GM21360 (cell line): ENCODE measurements at regions not wholly inside any gene's neighbourhood (a gene's known extent, or its start where the extent isn't known, plus 50 kb on each side); places are given as distances from the start of the nearest gene placed in this dataset.
"Not testable (repeated sequence)": the region's sequence is repeated elsewhere in the genome, so short reads cannot be mapped to it uniquely, and the experiment has no call there.

Source experiments
- ATAC-seq: cut with Tn5 transposase; IDR thresholded peaks from one replicate; pipeline ENCODE4 v1.9.1; 2021; ENCODE audit warnings: mild to moderate bottlenecking, moderate library complexity; ENCODE audit not compliant: unreplicated experiment

DNA sequence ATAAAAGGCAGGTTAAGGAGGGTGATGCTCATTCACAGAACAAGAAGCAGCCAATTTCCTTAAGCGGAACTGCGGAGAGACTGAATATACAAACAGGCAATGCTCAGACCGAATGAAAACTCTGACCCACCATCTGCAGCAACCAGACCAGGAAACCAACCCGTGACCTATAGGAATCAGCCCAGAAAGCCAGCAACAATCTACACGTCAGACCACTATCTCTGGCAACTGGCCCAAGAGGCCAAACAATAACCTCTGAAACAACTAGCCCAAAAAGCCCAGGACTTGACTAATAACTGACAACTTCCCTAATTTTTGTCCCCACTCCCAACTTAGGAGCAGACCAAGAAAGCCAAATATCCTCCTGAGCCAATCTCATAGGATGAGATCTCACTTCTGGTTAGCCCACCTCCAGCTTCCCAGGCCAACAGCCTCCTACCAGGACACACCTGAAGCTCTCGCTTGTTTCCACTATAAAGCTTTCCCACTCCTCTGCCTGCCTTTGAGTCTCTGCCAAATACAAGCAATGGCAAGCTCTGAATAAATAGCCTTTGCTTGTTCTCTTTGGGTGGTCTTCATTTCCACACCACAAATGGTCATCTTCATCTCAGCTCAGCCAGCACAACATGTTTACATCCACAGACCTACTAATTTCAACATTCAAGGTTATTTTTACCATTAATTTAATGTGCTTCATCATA lies 168.5 kb downstream of the HSD17B3 start:
- ATAC-seq = no peak

DNA sequence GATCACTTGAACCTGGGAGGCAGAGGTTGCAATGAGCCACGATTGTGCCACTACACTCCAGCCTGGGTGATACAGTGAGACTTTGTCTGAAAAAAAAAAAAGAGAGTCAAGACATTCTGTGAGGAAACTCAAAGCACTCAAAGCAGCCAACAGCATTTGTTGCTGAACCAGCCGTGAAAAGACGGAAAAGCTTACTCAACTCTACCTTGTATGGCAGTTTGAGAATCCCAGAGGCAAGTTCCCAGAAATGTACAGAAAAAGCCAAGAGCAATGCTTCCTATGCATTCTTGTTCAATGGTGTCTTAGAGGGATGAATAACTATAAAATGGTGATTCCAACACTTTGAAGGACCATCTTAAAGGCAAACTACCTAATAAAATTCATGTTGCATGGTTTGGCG lies 170.2 kb downstream of the HSD17B3 start:
- no peak for ATAC-seq

- no peak for ATAC-seq
These were observed 171.0 kb downstream of the HSD17B3 start for GRCh38 chr9:96130970-96131369.

DNA sequence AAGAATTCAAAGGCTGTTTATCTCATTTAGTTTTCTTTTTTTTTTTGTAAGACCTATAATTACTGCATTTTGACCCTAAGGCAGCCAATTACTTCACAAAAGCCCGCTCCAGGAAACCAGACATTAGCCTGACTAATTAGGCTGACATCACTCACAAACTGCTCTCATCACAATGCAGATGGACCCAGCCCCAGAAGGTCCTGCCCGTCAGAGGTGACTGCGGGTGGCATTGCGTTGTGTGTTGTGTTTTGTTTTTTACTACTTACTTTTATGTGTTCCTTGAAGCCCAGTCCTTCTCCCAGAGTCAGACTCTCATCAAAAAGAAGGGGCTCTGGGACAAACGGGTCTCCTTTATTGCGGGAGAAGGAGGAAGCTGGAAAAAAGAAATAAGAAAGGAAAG lies 172.2 kb downstream of the HSD17B3 start:
- no peak for ATAC-seq

- no peak for ATAC-seq
These were observed 173.1 kb downstream of the HSD17B3 start for GRCh38 chr9:96128880-96129279.

DNA sequence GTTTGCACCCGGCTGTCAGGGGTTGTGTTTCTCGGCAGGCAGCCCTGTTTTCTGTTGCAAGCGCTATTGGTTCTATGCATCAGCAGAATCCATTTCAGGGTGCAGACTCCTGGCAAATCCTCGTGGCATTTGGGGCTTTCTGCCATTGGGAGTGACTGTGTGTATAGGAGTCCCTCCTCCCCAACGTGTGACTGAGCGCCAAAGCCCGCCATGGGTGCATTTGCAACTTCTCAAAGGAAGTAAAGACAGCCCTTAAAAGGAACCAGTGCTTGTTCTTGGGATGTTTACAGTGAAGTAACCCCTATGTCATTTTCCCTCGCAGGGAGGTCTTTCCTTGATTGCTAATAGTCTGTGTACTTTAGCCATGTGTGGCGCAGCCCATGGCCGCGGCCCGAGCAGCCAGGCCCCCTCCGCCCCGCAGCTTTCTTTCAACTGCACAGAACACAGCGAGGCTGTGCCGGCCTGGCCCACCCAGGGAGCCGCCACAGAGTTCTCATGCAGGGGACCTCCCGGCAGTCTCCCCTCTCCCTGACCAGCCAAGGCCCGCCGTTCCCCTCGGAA lies 175.6 kb downstream of the HSD17B3 start:
- ATAC-seq = no peak

DNA sequence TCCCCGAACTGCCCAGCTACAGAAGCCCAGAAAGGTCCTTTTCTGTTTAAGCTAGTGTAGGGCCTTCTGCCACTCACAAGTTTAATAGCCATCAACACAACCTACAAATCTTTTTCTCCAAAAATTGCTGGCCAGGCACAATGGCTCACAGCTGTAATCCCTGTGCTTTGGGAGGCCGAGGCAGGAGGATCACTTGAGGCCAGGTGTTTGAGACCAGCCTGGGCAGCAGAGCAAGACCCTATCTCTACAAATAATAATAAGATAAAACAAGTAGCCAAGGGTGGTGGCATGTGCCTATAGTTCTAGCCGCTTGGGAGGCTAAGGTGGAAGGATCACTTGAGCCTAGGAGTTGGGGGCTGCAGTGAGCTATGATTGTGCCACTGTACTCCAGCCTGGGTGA lies 176.4 kb downstream of the HSD17B3 start:
- no peak for ATAC-seq

GRCh38 chr9:96122751-96123150 lies 179.2 kb downstream of the HSD17B3 start:
- no peak for ATAC-seq

GRCh38 chr9:96122282-96122681 lies 179.7 kb downstream of the HSD17B3 start:
- no peak for ATAC-seq

DNA sequence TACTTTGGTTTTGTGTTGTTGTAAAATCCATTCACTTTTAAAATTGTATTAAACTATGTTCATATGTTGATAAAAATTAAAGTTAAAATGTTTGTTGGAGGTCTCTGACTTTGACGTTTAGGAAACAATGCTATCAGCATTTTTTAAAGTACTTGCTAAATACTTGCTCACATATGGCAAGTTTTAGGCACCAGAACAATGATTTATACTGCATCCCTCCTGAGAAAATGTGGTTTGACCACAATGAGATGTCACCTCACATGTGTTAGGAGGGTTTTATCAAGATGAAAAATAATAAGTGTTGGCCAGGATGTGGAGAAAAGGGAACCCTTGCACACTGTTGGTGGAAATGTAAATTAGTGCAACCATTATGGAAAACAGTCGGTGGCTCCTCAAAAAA lies 180.8 kb downstream of the HSD17B3 start:
- ATAC-seq = no peak

DNA sequence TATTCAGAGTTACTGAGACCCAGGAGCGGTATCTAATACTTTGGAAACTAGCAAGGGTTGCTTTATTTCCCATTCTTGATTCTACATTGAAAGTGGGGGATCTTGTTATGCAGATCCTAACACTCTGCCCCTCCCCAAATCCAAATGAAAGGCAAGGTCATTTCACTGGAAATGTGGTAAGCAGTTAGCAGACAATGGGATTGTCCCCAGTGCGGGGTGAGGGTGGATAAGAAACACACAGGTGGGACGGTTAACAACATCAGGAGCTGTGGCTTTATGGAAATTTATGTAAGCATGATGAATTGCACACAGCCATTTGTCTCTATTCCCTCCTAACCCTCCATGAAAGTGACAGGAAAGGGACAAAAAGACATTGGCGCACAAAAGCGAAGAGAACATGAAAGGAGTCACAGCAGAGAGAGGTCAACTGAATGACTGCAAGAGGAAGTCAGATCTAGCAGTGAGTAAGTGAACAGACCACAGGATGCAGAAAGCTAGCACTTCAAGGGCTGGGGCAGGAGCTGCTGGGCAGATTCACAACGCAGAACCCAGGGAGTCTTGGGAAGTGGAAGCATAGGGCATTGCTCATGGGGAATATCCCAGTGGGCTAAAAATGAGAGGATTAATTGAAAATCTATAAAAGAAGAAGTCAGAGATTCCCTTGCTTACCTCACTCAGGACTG lies 184.4 kb downstream of the HSD17B3 start:
- no peak for ATAC-seq

- ATAC-seq = no peak
These were observed 185.5 kb downstream of the HSD17B3 start for GRCh38 chr9:96116275-96117064.

- ATAC-seq = no peak
These were observed 186.1 kb downstream of the HSD17B3 start for GRCh38 chr9:96115836-96116235.

DNA sequence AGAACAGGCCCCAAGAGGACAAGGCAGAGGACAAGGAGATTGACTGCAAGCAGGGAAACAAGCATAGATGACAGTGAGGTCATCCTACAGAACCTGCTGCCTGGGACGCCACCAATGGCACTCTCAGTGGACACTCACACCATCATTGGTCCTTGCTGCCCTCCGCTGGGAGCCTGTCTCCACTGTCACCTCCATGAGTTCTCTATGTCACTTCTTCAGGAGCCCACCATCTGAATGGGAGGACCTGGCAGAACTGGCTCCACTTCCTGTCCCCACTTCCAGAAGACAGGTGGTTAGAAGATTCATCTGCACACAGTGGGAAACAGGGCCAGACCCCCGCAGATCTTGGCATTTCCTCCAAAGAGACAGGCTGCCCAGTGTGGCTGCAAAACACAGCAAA lies 188.9 kb downstream of the HSD17B3 start:
- no peak for ATAC-seq

DNA sequence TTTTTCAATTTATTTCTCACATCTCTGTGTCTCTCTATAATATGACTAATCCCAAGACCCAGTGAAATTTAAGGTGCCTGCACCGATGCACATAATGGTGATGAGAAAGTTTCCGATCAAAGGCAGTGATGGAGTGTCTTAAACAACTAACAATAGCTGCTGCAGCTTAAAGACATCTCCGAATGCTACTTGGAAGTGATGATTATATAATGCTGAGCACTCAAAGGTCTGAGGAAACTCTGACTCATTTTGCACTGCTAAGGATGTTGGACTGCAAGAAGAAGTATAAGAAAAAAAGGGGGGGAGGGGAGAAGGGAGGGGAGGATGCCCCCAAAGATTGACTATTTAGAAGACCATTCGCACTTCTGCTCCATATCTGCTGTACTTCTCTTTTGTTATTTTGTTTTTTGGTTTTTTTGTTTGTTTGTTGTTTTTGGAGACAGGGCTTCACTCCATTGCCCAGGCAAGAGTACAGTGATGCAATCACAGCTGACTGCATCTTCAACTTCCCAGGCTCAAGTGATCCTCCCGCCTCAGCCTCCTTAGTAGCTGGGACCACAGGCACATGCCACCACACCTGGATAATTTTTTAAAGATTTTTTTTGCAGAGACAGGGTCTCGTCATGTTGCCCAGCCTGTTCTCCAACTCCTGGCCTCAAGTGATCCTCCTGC lies 192.2 kb downstream of the HSD17B3 start:
- no peak for ATAC-seq

DNA sequence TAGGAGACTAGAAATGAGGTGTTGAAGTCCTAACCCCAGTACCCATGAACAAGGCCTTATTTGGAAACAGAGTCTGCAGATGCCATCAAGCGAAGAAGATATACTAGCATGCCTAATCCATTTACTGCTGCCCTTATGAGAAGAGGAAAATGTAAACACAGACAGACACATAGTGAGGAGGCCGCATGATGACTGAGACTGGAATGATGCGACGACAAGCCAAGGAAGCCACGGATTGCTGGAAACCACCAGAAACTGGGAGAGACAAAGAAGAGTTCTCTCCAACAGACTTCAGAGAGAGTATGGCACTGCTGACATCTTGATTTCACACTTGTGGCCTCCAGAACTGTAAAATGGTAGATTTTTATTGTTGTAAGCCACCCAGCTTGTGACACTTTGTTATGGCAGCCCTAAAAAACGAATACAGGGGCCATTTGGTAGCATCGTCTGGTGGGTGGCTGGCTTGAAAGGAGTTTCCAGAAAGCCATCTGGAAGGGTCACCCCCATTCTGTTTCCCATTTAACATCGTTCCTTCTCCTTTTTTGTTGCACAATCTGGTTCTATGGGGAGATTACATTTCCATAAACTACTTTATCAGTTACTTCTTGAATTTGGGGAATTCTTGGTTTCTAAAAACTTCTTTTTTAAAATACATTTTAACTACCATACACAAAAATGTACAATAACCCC lies 193.1 kb downstream of the HSD17B3 start:
- no peak for ATAC-seq

GRCh38 chr9:96107436-96107835 lies 194.5 kb downstream of the HSD17B3 start:
- ATAC-seq = no peak

- ATAC-seq = no peak
These were observed 201.3 kb downstream of the HSD17B3 start for GRCh38 chr9:96100385-96101300.

- not testable (repeated sequence) for ATAC-seq
These were observed 211.3 kb downstream of the HSD17B3 start for GRCh38 chr9:96090630-96091029.
